GM19023 (cell line): ENCODE measurements at regions not wholly inside any gene's neighbourhood (a gene's known extent, or its start where the extent isn't known, plus 50 kb on each side); places are given as distances from the start of the nearest gene placed in this dataset.

Experiments used
- ATAC-seq: cut with Tn5 transposase; IDR thresholded peaks from one replicate; pipeline ENCODE4 v1.9.1; 2021; ENCODE audit warnings: mild to moderate bottlenecking, moderate library complexity; ENCODE audit not compliant: unreplicated experiment

- no peak for ATAC-seq
Measured at GRCh38 chr6:62480544-62480943, 194.5 kb upstream of the KHDRBS2 start.

GRCh38 chr6:62479697-62480220 lies 193.7 kb upstream of the KHDRBS2 start:
- no peak for ATAC-seq

- ATAC-seq = no peak
Measured at GRCh38 chr6:62474793-62475192, 188.8 kb upstream of the KHDRBS2 start.

GRCh38 chr6:62466607-62467006 lies 180.6 kb upstream of the KHDRBS2 start:
- ATAC-seq = no peak

- ATAC-seq = no peak
Measured at GRCh38 chr6:62465206-62465605, 179.2 kb upstream of the KHDRBS2 start.

GRCh38 chr6:62452586-62452985 lies 166.6 kb upstream of the KHDRBS2 start:
- ATAC-seq = no peak

GRCh38 chr6:62446647-62447316 lies 160.8 kb upstream of the KHDRBS2 start:
- ATAC-seq = no peak

- no peak for ATAC-seq
Measured at GRCh38 chr6:62445521-62445920, 159.5 kb upstream of the KHDRBS2 start.

GRCh38 chr6:62441182-62441581 lies 155.2 kb upstream of the KHDRBS2 start:
- ATAC-seq = no peak

- ATAC-seq = no peak
Measured at GRCh38 chr6:62429781-62430180, 143.8 kb upstream of the KHDRBS2 start.

- ATAC-seq = no peak
Measured at GRCh38 chr6:62400521-62401259, 114.7 kb upstream of the KHDRBS2 start.

- no peak for ATAC-seq
Measured at GRCh38 chr6:62393608-62394007, 107.6 kb upstream of the KHDRBS2 start.

GRCh38 chr6:62392291-62392690 lies 106.3 kb upstream of the KHDRBS2 start:
- ATAC-seq = no peak

GRCh38 chr6:62391358-62391757 lies 105.3 kb upstream of the KHDRBS2 start:
- no peak for ATAC-seq

GRCh38 chr6:62390401-62390800 lies 104.4 kb upstream of the KHDRBS2 start:
- ATAC-seq = no peak

- ATAC-seq = no peak
Measured at GRCh38 chr6:62371453-62372210, 85.6 kb upstream of the KHDRBS2 start.

GRCh38 chr6:62367601-62368000 lies 81.6 kb upstream of the KHDRBS2 start:
- peak; percentile 82 for ATAC-seq

- no peak for ATAC-seq
Measured at GRCh38 chr6:62362097-62362496, 76.1 kb upstream of the KHDRBS2 start.

- ATAC-seq = no peak
Measured at GRCh38 chr6:62357835-62358234, 71.8 kb upstream of the KHDRBS2 start.

- ATAC-seq = no peak
Measured at GRCh38 chr6:62354261-62354660, 68.2 kb upstream of the KHDRBS2 start.

GRCh38 chr6:62345962-62346689 lies 60.1 kb upstream of the KHDRBS2 start:
- ATAC-seq = no peak
